ENCODE measurements at regions not wholly inside any gene's neighbourhood (a gene's known extent, or its start where the extent isn't known, plus 50 kb on each side); places are given as distances from the start of the nearest gene placed in this dataset.

DNA sequence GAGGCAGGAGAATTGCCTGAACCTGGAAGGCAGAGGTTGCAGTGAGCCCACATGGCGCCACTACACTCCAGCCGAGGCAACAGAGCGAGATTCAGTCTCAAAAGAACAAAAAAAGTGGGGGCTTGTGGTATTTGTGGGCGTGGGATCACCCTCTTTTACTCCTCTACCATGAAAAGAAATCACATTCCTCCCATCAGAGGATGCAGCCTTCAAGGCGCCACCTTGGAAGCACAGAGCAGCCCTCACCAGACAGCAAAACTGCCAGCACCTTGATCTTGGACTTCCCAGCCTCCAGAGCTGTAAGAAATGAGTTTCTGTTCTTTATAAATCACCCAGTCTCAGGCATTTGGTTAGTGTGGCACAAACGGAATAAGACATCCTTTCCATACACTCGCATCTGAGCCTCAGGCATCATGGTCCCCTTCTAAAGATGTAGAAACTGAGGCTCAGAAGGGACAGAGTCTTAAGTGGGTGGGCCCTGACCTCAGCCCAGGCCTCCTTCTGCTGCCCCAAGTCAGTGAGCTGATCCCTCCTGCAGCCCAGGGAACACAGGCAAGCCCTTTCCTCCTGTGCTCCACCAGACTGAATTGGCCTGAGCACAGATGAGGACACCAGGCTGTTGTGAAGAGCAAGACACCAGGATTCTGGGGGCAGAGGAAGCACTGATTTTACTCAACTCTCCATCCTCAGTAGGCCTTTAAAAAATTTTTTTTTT lies 201.7 kb upstream of the LINGO1 start:
- peaks cover 3% of the 10 kb centered on the region for H3K27me3 ChIP-seq (ENCODE audit: control insufficient read depth, insufficient read depth, low read length)
- H3K27ac ChIP-seq (ENCODE audit: insufficient read depth, low read length), result no peak overlapping the region
- H3K79me2 ChIP-seq (ENCODE audit: control insufficient read depth, insufficient read depth, low read length), result no peaks in the 10 kb centered on the region
- H3K36me3 ChIP-seq (ENCODE audit: control insufficient read depth, insufficient read depth, low read length), result no peaks in the 10 kb centered on the region
- H2AFZ ChIP-seq (ENCODE audit: low read length), result no peak overlapping the region
- no peaks in the 10 kb centered on the region for H3K9me3 ChIP-seq (ENCODE audit: control insufficient read depth, insufficient read depth, low read depth, low read length)
- DNase-seq (ENCODE audit: low read depth in 2 of 2), result no peak
- H3K4me3 ChIP-seq (replicated peaks in 1 of 4; ENCODE audit: control extremely low read depth in 1 of 4, insufficient read depth in 1 of 4, low read depth in 3 of 4, low read length in 4 of 4), result no peak overlapping the region
- H3K4me1 ChIP-seq (ENCODE audit: control insufficient read depth, extremely low read depth, insufficient read depth, low read length), result no peaks in the 10 kb centered on the region
- no peak overlapping the region for H3K9ac ChIP-seq (ENCODE audit: insufficient read depth, low read length)
- TF ChIP-seq, protein P1, sequence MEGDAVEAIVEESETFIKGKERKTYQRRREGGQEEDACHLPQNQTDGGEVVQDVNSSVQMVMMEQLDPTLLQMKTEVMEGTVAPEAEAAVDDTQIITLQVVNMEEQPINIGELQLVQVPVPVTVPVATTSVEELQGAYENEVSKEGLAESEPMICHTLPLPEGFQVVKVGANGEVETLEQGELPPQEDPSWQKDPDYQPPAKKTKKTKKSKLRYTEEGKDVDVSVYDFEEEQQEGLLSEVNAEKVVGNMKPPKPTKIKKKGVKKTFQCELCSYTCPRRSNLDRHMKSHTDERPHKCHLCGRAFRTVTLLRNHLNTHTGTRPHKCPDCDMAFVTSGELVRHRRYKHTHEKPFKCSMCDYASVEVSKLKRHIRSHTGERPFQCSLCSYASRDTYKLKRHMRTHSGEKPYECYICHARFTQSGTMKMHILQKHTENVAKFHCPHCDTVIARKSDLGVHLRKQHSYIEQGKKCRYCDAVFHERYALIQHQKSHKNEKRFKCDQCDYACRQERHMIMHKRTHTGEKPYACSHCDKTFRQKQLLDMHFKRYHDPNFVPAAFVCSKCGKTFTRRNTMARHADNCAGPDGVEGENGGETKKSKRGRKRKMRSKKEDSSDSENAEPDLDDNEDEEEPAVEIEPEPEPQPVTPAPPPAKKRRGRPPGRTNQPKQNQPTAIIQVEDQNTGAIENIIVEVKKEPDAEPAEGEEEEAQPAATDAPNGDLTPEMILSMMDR (conservative IDR thresholded peaks at IDR 0.05 in 1 of 2, IDR thresholded peaks at IDR 0.05 in 1 of 2; ENCODE audit: low read depth in 1 of 2, low read length in 2 of 2), result no peak
- no peak for TF ChIP-seq EZH2 (IDR thresholded peaks at IDR 0.05; ENCODE audit: low read length, missing control alignments)
- no peaks in the 10 kb centered on the region for H4K20me1 ChIP-seq (ENCODE audit: control insufficient read depth, extremely low read depth, insufficient read depth, low read length)
- H3K4me2 ChIP-seq (ENCODE audit: extremely low read depth, insufficient read depth, low read length), result no peak overlapping the region

DNA sequence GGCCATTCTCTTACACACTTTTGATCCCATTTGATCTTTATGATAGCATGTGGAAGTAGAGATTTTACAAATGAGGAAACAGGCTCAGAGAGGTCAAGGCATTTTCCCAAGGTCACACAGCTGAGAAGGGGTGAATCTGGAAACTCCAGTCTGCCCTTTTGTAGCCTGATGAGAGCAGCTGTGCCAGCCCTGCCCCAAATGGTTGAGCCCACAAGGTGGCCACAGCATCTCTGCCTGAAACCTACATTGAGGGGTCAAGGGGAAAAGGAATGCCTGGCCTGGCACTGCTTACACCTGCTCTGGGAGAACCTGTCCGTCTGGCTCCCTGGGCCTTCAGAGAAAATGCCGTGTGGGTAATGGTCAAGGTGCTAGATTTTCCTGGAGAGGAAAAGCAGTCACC lies 200.2 kb upstream of the LINGO1 start:
- DNase-seq (ENCODE audit: low read depth in 2 of 2), result no peak
- Histone ChIP-seq H3K9ac (ENCODE audit: insufficient read depth, low read length) (no peak overlapping the region), H3K36me3 (ENCODE audit: control insufficient read depth, insufficient read depth, low read length) (no peaks in the 10 kb centered on the region), H2AFZ (ENCODE audit: low read length) (no peak overlapping the region), H3K4me3 (replicated peaks in 1 of 4; ENCODE audit: control extremely low read depth in 1 of 4, insufficient read depth in 1 of 4, low read depth in 3 of 4, low read length in 4 of 4) (no peak overlapping the region), H3K4me2 (ENCODE audit: extremely low read depth, insufficient read depth, low read length) (no peak overlapping the region), H3K27ac (ENCODE audit: insufficient read depth, low read length) (no peak overlapping the region), H4K20me1 (ENCODE audit: control insufficient read depth, extremely low read depth, insufficient read depth, low read length) (no peaks in the 10 kb centered on the region), H3K4me1 (ENCODE audit: control insufficient read depth, extremely low read depth, insufficient read depth, low read length) (no peaks in the 10 kb centered on the region), H3K79me2 (ENCODE audit: control insufficient read depth, insufficient read depth, low read length) (no peaks in the 10 kb centered on the region), H3K27me3 (ENCODE audit: control insufficient read depth, insufficient read depth, low read length) (peaks cover 3% of the 10 kb centered on the region), H3K9me3 (ENCODE audit: control insufficient read depth, insufficient read depth, low read depth, low read length) (no peaks in the 10 kb centered on the region)
- no peak for TF ChIP-seq EZH2 (IDR thresholded peaks at IDR 0.05; ENCODE audit: low read length, missing control alignments)
- TF ChIP-seq, protein P1 (conservative IDR thresholded peaks at IDR 0.05 in 1 of 2, IDR thresholded peaks at IDR 0.05 in 1 of 2; ENCODE audit: low read depth in 1 of 2, low read length in 2 of 2), result no peak

DNA sequence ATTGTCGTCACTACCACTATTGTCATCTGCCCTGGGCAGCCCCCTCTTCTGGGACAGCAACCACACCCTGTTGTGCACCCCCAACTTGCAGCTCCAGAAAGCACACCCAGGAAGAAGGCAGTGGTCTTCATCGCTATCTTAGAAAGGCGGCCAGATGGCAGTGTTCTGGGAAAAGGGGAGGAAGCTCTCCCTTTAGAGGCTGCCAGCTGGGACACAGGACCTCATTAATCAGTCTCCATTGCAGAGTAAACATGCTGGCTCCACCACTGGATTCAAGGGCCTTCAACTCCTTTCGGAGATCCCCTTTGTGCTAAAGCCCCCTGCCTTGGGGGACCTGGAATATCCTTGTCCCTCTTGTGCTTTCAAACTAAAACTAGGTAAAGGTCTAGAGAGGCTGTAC lies 199.3 kb upstream of the LINGO1 start:
- Histone ChIP-seq H3K9ac (ENCODE audit: insufficient read depth, low read length) (no peak overlapping the region), H3K27ac (ENCODE audit: insufficient read depth, low read length) (no peak overlapping the region), H2AFZ (ENCODE audit: low read length) (no peak overlapping the region), H4K20me1 (ENCODE audit: control insufficient read depth, extremely low read depth, insufficient read depth, low read length) (no peaks in the 10 kb centered on the region), H3K36me3 (ENCODE audit: control insufficient read depth, insufficient read depth, low read length) (no peaks in the 10 kb centered on the region), H3K27me3 (ENCODE audit: control insufficient read depth, insufficient read depth, low read length) (peaks cover under 1% of the 10 kb centered on the region), H3K4me2 (ENCODE audit: extremely low read depth, insufficient read depth, low read length) (no peak overlapping the region), H3K79me2 (ENCODE audit: control insufficient read depth, insufficient read depth, low read length) (no peaks in the 10 kb centered on the region), H3K9me3 (ENCODE audit: control insufficient read depth, insufficient read depth, low read depth, low read length) (no peaks in the 10 kb centered on the region), H3K4me1 (ENCODE audit: control insufficient read depth, extremely low read depth, insufficient read depth, low read length) (no peaks in the 10 kb centered on the region), H3K4me3 (replicated peaks in 1 of 4; ENCODE audit: control extremely low read depth in 1 of 4, insufficient read depth in 1 of 4, low read depth in 3 of 4, low read length in 4 of 4) (no peak overlapping the region)
- no peak for TF ChIP-seq EZH2 (IDR thresholded peaks at IDR 0.05; ENCODE audit: low read length, missing control alignments)
- TF ChIP-seq, protein P1 (conservative IDR thresholded peaks at IDR 0.05 in 1 of 2, IDR thresholded peaks at IDR 0.05 in 1 of 2; ENCODE audit: low read depth in 1 of 2, low read length in 2 of 2), result no peak
- DNase-seq (ENCODE audit: low read depth in 2 of 2), result peak; percentile 7 to 45
